Body of pancreas (tissue), 4 donors: ENCODE measurements at regions not wholly inside any gene's neighbourhood (a gene's known extent, or its start where the extent isn't known, plus 50 kb on each side); places are given as distances from the start of the nearest gene placed in this dataset.

ENCODE experiments used
- CTCF ChIP-seq, 7 experiments: fragments of 450-650 bp in 4 of 7; fragments of 200-600 bp in 3 of 7; sonication (generic) in 3 of 7; IDR thresholded peaks; one replicate each; pipeline ENCODE4 v1.5.1; 2016 to 2019; ENCODE audit warnings: antibody characterized with exemption in 7 of 7
- POLR2A ChIP-seq, 3 donors: fragments of 450-650 bp; IDR thresholded peaks; one replicate each; pipeline ENCODE4 v1.6.1; 2016; ENCODE audit warnings: antibody characterized with exemption in 3 of 3, mild to moderate bottlenecking in 2 of 3

- TF ChIP-seq CTCF (IDR thresholded peaks at IDR 0.05) (no peak), POLR2A (IDR thresholded peaks at IDR 0.05) (no peak)
These were observed 267.1 kb downstream of the XXYLT1 start for GRCh38 chr3:195003893-195004289.
